Sigmoid colon (tissue), 4 donors: ENCODE measurements at regions not wholly inside any gene's neighbourhood (a gene's known extent, or its start where the extent isn't known, plus 50 kb on each side); places are given as distances from the start of the nearest gene placed in this dataset.

Experiments used
- CTCF ChIP-seq, 4 experiments: fragments of 450-650 bp in 3 of 4; fragments of 200-600 bp in 1 of 4; IDR thresholded peaks; one replicate each; pipeline ENCODE4 v1.5.1; 2016 to 2019; ENCODE audit warnings: antibody characterized with exemption in 4 of 4, mild to moderate bottlenecking in 3 of 4, moderate library complexity in 2 of 4
- POLR2AphosphoS5 ChIP-seq, 4 donors: sonication (generic); formaldehyde crosslinking; IDR thresholded peaks; one replicate each; pipeline ENCODE4 v1.6.1; 2017; ENCODE audit warnings: antibody characterized with exemption in 4 of 4

DNA sequence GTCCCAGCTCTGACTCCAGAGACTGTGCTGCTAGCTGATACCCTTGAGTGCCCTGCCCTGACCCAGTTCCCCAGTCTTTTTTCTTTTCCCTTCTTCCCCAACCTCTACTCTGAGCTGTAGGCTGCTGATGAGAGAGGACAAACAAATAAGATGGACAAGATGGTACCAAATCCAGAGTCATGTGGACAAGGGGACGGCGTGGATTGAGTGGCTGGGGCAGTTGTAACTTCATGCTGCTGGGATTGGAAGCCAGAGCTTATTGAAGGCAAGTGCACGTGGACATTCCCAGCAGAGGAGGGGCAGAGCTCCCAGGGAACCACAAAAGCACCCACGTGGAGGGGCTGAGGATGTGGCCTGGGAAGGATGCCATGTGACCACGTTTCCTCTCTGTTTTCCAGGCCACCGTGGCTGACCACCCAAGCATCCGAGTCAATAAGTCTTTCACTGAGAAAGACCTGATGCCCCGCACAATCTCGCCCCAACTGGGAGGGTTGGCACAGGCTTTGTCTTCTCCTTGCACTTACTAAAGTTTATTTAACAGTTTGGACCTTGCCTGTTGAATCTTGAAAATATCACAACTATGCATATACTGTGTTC lies 323.3 kb upstream of the ZNF507 start:
- no peak for TF ChIP-seq POLR2AphosphoS5 (IDR thresholded peaks at IDR 0.05)
- TF ChIP-seq CTCF (IDR thresholded peaks at IDR 0.05), result no peak
